Parathyroid adenoma (tissue), 2 donors: ENCODE measurements at regions not wholly inside any gene's neighbourhood (a gene's known extent, or its start where the extent isn't known, plus 50 kb on each side); places are given as distances from the start of the nearest gene placed in this dataset.
"Not testable (repeated sequence)": the region's sequence is repeated elsewhere in the genome, so short reads cannot be mapped to it uniquely, and the experiment has no call there.

Experiments used
- H2AFZ ChIP-seq: fragments of 300-600 bp; sonication (generic); one replicate; pipeline ENCODE4 v1.7.0; 2017; ENCODE audit warnings: antibody characterized with exemption, mild to moderate bottlenecking
- H3K27ac ChIP-seq: fragments of 300-600 bp; sonication (generic); one replicate; pipeline ENCODE4 v1.7.0; 2017
- H3K27me3 ChIP-seq: fragments of 300-600 bp; sonication (generic); one replicate; pipeline ENCODE4 v1.7.0; 2017; ENCODE audit warnings: low read length; ENCODE audit not compliant: control insufficient read depth, insufficient read depth
- H3K36me3 ChIP-seq: fragments of 300-600 bp; sonication (generic); one replicate; pipeline ENCODE4 v1.7.0; 2017; ENCODE audit warnings: low read length; ENCODE audit not compliant: control insufficient read depth, insufficient read depth
- H3K4me1 ChIP-seq: fragments of 300-600 bp; sonication (generic); one replicate; pipeline ENCODE4 v1.7.0; 2017; ENCODE audit warnings: control low read depth
- H3K4me2 ChIP-seq: fragments of 300-600 bp; sonication (generic); one replicate; pipeline ENCODE4 v1.7.0; 2017; ENCODE audit warnings: low read length
- H3K4me3 ChIP-seq: fragments of 300-600 bp; sonication (generic); one replicate; pipeline ENCODE4 v1.7.0; 2017; ENCODE audit warnings: low read depth, low read length
- H3K79me2 ChIP-seq: fragments of 300-600 bp; sonication (generic); one replicate; pipeline ENCODE4 v1.7.0; 2017; ENCODE audit warnings: control low read depth
- H3K9ac ChIP-seq: fragments of 300-600 bp; sonication (generic); one replicate; pipeline ENCODE4 v1.7.0; 2017; ENCODE audit warnings: mild to moderate bottlenecking
- H3K9me3 ChIP-seq: fragments of 300-600 bp; sonication (generic); one replicate; pipeline ENCODE4 v1.7.0; 2017; ENCODE audit warnings: low read length; ENCODE audit not compliant: control insufficient read depth
- CTCF ChIP-seq: fragments of 300-600 bp; sonication (generic); IDR thresholded peaks from one replicate; pipeline ENCODE4 v1.7.0; 2017; ENCODE audit warnings: antibody characterized with exemption, mild to moderate bottlenecking
- donor health status: primary hyperparathyroidism.

- no peak for TF ChIP-seq CTCF
- Histone ChIP-seq H3K27ac (no peak overlapping the region), H3K9ac (no peak overlapping the region)
Observed at GRCh38 chr7:21338728-21339164, 89.1 kb upstream of the SP4 start.

GRCh38 chr7:21344900-21345299 is 83.0 kb upstream of the SP4 start:
- not testable (repeated sequence) for H3K9me3 ChIP-seq, H3K4me1 ChIP-seq, H3K36me3 ChIP-seq, H3K27ac ChIP-seq, H2AFZ ChIP-seq, H3K4me2 ChIP-seq, H3K4me3 ChIP-seq, H3K9ac ChIP-seq, H3K27me3 ChIP-seq, H3K79me2 ChIP-seq

More at GRCh38 chr7:21338728-21339164, 89.1 kb upstream of the SP4 start:
- Histone ChIP-seq H3K79me2 (no peaks in the 10 kb centered on the region), H2AFZ (no peak overlapping the region), H3K4me3 (no peak overlapping the region), H3K4me1 (no peaks in the 10 kb centered on the region), H3K36me3 (no peaks in the 10 kb centered on the region), H3K27me3 (no peaks in the 10 kb centered on the region), H3K9me3 (no peaks in the 10 kb centered on the region), H3K4me2 (no peak overlapping the region)

GRCh38 chr7:21345361-21345760 is 82.5 kb upstream of the SP4 start:
- TF ChIP-seq CTCF: no peak
- no peaks in the 10 kb centered on the region for H3K4me1 ChIP-seq
- H3K79me2 ChIP-seq: no peaks in the 10 kb centered on the region
- no peak overlapping the region for H3K27ac ChIP-seq
- H3K4me3 ChIP-seq: no peak overlapping the region
- H3K27me3 ChIP-seq: no peaks in the 10 kb centered on the region
- H3K9ac ChIP-seq: no peak overlapping the region
- no peaks in the 10 kb centered on the region for H3K9me3 ChIP-seq
- H2AFZ ChIP-seq: no peak overlapping the region
- H3K4me2 ChIP-seq: no peak overlapping the region
- H3K36me3 ChIP-seq: no peaks in the 10 kb centered on the region

- no peaks in the 10 kb centered on the region for H3K27me3 ChIP-seq
- no peak overlapping the region for H3K27ac ChIP-seq
- no peaks in the 10 kb centered on the region for H3K9me3 ChIP-seq
- no peak overlapping the region for H2AFZ ChIP-seq
- no peaks in the 10 kb centered on the region for H3K79me2 ChIP-seq
- H3K4me2 ChIP-seq: no peak overlapping the region
- TF ChIP-seq CTCF: no peak
- no peaks in the 10 kb centered on the region for H3K36me3 ChIP-seq
- no peak overlapping the region for H3K9ac ChIP-seq
- no peaks in the 10 kb centered on the region for H3K4me1 ChIP-seq
- H3K4me3 ChIP-seq: no peak overlapping the region
Observed at GRCh38 chr7:21346297-21346696, 81.6 kb upstream of the SP4 start.

- H3K9me3 ChIP-seq: no peaks in the 10 kb centered on the region
- no peak overlapping the region for H3K4me3 ChIP-seq
- no peak overlapping the region for H3K9ac ChIP-seq
- H3K4me2 ChIP-seq: no peak overlapping the region
- no peak overlapping the region for H3K27ac ChIP-seq
- no peak overlapping the region for H2AFZ ChIP-seq
- TF ChIP-seq CTCF: no peak
- H3K27me3 ChIP-seq: no peaks in the 10 kb centered on the region
- H3K79me2 ChIP-seq: no peaks in the 10 kb centered on the region
- H3K36me3 ChIP-seq: no peaks in the 10 kb centered on the region
- no peaks in the 10 kb centered on the region for H3K4me1 ChIP-seq
Observed at GRCh38 chr7:21352540-21353387, 75.1 kb upstream of the SP4 start.
